HG03442 (cell line): ENCODE measurements at regions not wholly inside any gene's neighbourhood (a gene's known extent, or its start where the extent isn't known, plus 50 kb on each side); places are given as distances from the start of the nearest gene placed in this dataset.

ENCODE experiments used
- ATAC-seq: cut with Tn5 transposase; IDR thresholded peaks from one replicate; pipeline ENCODE4 v1.9.1; 2021; ENCODE audit warnings: mild to moderate bottlenecking, moderate library complexity; ENCODE audit not compliant: unreplicated experiment

DNA sequence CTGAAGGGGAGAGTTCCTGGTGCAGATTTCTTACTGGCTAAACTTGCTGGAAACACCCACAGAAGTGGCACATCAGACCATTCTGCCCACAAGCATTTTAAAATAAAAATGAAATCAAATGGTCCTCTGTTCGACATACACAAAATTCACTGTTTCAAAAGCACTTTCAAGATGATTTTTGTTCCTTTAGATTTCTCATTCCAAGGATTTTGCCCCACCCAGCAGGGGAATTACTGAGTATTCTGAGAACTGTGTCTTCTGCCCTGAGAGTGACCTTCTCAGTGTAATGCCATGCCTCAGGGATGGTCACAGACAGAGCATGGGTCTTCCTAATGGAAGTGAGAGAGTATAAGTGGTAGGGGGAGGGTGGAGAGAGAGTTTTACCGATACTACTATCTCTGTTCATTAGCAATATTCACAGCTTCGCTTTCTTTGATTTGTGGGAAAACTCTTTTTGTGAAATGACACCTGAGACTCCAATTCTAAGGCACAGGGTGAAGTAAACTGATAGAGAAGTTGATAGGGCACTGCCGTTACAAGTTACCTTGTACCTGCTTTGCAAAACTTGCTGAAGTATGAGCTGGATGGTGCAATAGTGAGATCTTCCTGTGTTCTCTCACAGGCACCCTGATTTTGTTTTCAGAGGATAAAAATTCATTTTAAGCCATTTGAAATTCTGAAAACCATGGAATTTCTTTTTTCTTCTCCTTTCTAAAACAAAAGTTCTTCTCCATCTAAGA is 95.8 kb upstream of the CD180 start:
- no peak for ATAC-seq

- ATAC-seq: no peak
Measured at GRCh38 chr5:67291671-67292070, 95.1 kb upstream of the CD180 start.

DNA sequence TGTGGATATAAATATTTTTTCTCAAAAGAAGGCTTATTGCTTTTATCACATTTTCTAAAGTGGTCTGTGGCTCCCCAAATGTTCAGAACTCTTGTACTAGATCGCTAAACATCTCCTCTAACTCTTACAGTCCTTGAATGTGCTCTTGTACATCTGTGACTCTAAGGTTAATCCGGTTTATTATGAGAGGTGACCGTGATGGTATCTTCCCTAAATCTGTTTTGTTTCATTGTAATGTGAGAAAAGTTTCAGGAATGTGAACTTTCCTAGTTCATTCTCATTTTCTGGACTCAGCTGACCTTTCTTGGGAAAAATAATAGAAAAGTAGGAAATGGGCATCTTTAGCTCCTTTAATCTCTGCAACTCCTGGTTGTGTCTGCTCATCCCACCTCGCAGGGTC is 94.5 kb upstream of the CD180 start:
- ATAC-seq: no peak

DNA sequence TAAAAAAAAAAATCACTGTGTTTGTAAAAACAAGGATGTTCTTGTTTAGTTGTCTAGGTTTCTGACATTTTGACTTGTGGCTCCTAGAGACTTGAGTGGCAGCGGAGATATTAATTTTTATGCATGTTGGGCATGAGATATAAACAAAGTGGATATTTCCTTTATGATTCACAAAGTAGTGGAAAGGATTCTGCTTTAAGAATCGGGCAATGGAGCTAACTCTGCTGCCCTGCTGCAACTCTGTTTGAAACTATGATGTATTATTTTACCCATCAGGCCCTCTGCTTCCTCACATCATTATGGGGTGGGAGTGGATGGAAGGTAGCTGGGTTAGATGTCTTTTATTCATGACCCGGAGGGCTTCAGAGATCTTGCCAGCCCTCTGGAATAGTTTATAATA is 94.1 kb upstream of the CD180 start:
- ATAC-seq: no peak

DNA sequence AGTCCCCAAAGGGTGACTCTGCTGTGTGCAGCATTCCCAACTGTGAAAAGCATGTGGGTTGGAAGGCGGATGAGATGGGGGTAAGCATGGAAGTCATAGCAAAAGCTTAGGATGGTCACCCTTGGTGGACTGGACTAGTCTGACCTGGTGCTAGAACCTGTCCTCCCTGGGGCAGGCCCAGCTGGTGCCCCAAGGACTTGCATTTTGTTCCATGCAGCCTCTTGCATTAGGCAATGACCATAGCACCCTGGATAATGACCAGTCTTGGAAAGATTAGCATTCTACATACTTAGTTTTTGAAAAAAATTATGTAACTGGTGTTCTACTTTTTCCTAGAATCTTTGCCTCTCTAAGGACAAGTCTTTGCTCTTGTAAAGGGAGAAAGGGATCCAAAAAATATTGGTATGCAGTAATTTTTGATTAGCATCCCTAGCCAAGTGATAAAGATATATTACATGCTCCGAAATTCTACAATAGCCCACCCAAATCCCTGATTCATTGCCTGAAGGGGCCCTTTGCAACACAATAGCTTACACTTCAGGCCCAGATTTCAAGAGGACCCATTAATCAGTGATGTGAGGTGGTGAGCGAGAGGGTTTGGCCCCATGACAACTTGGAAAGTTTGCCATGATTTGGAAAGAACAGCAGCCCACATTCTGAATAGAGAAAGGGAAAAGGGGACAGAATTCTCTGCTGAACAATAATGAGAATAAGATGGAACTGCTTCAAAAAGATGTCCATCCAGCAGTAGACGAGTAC is 93.3 kb upstream of the CD180 start:
- ATAC-seq: no peak

DNA sequence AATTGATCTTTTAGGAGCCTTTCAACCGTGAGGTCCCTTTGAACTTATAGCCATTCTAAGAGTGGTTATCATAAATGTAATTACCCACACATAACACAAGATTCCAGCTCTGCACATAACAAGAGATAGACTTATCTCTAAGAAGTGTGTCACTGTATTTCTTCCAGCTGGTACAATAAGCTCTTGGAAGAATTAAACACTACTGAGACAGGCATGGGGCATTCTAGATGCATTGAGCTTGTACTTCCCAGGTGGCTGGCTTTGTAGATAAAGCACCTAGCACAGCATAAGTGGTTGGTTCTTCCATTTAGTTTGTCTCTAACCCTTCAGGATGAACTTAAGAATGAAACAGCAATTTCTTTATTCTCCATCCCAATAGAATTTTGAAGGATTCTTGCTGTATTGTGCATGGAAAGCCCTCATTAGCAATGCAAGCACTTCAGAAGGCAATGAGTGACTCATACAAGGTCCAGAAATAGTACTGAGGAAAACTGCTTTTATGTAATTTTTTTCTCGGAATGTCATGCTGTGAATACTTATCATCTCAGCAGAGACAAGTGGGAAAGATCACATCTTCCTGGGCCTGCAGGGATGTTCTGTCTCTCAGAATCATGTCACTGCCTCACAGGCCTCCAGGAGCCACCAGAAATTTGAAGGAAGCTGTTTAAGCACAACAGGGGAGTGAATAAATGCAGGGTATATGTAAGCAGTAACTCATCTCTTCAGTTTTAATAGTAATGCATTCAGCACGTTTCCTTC is 91.1 kb upstream of the CD180 start:
- no peak for ATAC-seq

GRCh38 chr5:67286006-67286405 is 89.4 kb upstream of the CD180 start:
- ATAC-seq: no peak

DNA sequence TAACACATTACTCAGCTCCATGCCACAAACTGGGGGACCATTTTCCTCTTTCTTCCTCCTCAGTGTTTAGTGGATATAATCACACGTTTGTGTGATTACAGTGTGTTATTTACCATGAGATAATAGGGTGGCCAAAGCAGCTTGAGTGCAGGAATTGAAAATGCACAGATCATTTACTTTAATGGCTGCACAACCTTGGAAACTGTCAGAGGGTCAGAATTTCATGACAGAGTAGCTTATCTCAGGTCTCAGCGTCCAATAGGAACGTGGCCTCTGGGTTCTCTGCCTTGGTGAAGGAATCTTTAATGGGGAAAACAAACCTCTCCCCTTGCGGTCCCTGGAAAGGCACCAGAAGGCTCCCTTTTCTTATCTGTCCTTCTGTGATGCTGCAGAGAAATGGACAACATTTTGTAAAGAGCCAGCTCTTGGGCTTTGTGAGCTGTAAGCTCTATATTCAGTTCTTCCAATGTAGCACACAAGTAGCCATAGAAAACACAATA is 87.4 kb upstream of the CD180 start:
- no peak for ATAC-seq

DNA sequence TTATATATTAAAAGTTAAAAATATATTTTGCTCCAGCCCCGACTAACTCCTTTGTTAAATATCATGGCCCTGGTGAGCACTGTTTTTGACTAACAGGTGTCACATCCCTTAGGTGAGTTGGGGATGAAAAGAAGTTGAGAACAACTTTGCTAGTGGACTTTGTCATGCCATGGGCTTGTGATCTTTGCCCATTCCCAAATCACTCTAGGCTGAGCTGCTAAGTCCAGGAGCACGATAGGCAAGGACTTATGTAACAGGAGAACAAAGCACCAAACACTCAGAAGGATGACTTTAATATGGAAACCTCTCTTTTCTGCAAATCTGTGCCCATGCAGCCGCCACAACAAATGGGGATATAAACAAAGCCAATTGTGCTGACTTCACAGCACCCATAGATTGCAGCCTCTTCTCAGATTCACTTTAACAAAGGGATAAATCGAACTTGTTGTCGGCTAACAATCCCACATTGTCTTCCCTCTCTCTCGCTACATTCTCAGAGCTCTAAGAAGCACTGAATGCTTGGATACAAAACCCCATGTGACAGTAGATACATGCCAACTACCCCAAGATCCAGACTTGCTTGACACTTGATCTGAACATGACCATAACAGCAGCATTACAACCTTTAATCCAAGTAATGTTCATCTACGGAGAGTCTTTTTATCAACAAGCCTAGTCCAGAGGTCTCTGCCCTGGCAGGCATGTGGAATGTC is 86.8 kb upstream of the CD180 start:
- no peak for ATAC-seq

DNA sequence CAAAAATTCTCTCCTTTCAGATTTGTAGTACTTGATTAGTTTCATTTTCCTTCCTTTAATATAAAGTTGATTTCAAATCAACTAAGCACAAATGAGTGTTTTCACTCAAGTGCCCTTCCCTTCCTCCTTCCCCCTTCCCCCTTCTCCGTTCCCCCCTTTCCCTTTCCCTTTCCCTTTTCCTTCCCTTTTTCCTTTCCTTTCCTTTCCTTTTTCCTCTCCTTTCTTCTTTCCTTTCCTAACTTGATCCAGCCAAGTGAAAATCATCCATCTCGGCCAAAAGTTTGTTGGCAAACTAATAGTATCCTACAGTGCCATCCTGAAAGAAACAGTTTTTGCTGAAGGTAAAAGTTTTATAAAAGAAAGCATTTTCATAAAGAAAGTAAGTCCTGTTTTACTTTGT is 85.3 kb upstream of the CD180 start:
- no peak for ATAC-seq

GRCh38 chr5:67273689-67274356 is 77.2 kb upstream of the CD180 start:
- ATAC-seq: no peak

GRCh38 chr5:67272453-67273130 is 76.0 kb upstream of the CD180 start:
- no peak for ATAC-seq

DNA sequence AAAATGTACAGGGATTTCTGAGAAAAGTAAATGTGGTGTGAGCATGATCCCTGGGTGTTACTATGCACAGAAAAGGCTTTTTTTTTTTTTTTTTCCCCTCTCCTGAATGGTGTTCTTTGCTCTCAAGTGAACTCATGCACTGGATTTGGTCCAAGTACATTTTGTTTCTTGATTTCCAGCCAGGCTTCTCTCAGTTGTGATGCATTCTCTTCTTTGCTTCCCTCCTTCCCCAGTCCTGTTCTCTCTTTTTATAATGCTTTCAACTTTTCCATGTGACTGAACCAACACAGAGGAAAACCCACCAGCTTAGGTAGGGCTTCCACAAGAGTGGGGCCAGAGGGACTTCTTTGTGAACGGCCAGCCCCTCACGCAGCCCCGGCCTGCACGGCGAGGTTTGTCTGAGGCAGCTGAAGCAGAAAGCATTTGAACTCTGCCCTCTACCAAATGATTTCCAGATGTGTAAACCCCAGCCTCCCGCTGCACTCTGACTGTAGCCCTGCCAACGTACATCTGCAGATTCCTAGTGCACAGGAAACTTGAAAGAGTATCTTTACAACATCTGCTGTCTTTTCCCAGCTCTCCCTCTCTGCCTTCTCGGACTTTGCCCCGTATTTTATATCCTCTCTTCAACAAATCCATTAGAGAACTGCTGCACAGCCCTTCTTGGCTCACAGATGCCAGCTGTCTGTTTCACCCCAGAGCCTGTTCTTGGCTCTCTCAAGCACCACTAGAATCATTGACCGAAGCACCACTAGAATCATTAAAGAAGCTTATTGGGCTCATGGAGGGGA is 71.8 kb upstream of the CD180 start:
- no peak for ATAC-seq

GRCh38 chr5:67267512-67268216 is 71.1 kb upstream of the CD180 start:
- ATAC-seq: no peak

GRCh38 chr5:67266654-67267350 is 70.2 kb upstream of the CD180 start:
- ATAC-seq: no peak

DNA sequence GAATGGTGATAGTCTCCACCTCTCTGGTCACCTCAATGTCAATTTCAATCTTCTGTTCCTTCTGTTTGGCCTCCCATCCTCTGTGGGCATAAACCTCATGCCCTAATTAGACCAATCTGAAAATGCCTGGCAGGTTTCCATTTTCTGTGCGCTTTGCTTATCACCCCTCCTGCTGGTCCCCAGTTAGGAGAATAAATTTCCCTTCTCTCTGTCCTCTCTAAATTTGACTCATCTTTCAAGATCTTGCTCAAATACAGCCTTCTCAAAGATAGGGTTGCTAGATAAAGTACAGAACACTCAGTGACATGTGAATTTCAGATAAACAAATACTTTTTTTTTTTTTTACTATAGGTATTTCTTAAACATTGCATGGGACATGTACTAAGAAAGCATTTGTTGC is 69.4 kb upstream of the CD180 start:
- ATAC-seq: no peak

- no peak for ATAC-seq
Measured at GRCh38 chr5:67263656-67264408, 67.2 kb upstream of the CD180 start.
